ENCODE measurements at regions not wholly inside any gene's neighbourhood (a gene's known extent, or its start where the extent isn't known, plus 50 kb on each side); places are given as distances from the start of the nearest gene placed in this dataset.

- no peak overlapping the region for H3K4me3 ChIP-seq (ENCODE audit: control insufficient read depth, low read depth, low read length)
- no peak for TF ChIP-seq CTCF (conservative IDR thresholded peaks at IDR 0.05; ENCODE audit: control insufficient read depth, insufficient read depth, low read depth, low read length)
- DNase-seq (ENCODE audit: low read depth), result no peak
Observed at GRCh38 chr10:55400075-55400849, 599.2 kb upstream of the PCDH15 start.

- DNase-seq (ENCODE audit: low read depth), result no peak
- no peak for TF ChIP-seq CTCF (conservative IDR thresholded peaks at IDR 0.05; ENCODE audit: control insufficient read depth, insufficient read depth, low read depth, low read length)
Observed at GRCh38 chr10:55398497-55398882, 597.5 kb upstream of the PCDH15 start.

GRCh38 chr10:55397777-55398496 is 596.9 kb upstream of the PCDH15 start:
- DNase-seq (ENCODE audit: low read depth), result no peak
- no peak overlapping the region for H3K4me3 ChIP-seq (ENCODE audit: control insufficient read depth, low read depth, low read length)
- TF ChIP-seq CTCF (conservative IDR thresholded peaks at IDR 0.05; ENCODE audit: control insufficient read depth, insufficient read depth, low read depth, low read length), result no peak

More at GRCh38 chr10:55398497-55398882, 597.5 kb upstream of the PCDH15 start:
- no peak overlapping the region for H3K4me3 ChIP-seq (ENCODE audit: control insufficient read depth, low read depth, low read length)

GRCh38 chr10:55378196-55378595 is 577.2 kb upstream of the PCDH15 start:
- no peak for TF ChIP-seq CTCF (conservative IDR thresholded peaks at IDR 0.05; ENCODE audit: control insufficient read depth, insufficient read depth, low read depth, low read length)
- DNase-seq (ENCODE audit: low read depth), result no peak
- H3K4me3 ChIP-seq (ENCODE audit: control insufficient read depth, low read depth, low read length), result no peak overlapping the region

- TF ChIP-seq CTCF (conservative IDR thresholded peaks at IDR 0.05; ENCODE audit: control insufficient read depth, insufficient read depth, low read depth, low read length), result no peak
Observed at GRCh38 chr10:55374917-55375316, 573.9 kb upstream of the PCDH15 start.

GRCh38 chr10:55374060-55374459 is 573.0 kb upstream of the PCDH15 start:
- peak; percentile 18 for DNase-seq (ENCODE audit: low read depth)
- no peak for TF ChIP-seq CTCF (conservative IDR thresholded peaks at IDR 0.05; ENCODE audit: control insufficient read depth, insufficient read depth, low read depth, low read length)
- H3K4me3 ChIP-seq (ENCODE audit: control insufficient read depth, low read depth, low read length), result no peak overlapping the region

More at GRCh38 chr10:55374917-55375316, 573.9 kb upstream of the PCDH15 start:
- no peak overlapping the region for H3K4me3 ChIP-seq (ENCODE audit: control insufficient read depth, low read depth, low read length)
- peak; percentile 20 for DNase-seq (ENCODE audit: low read depth)

Data from fibroblast of mammary gland (primary cell).